ENCODE measurements at regions not wholly inside any gene's neighbourhood (a gene's known extent, or its start where the extent isn't known, plus 50 kb on each side); places are given as distances from the start of the nearest gene placed in this dataset.
"Not testable (repeated sequence)": the region's sequence is repeated elsewhere in the genome, so short reads cannot be mapped to it uniquely, and the experiment has no call there.

- no peak for DNase-seq
Observed at GRCh38 chr15:93811305-93811704, 420.1 kb upstream of the MCTP2 start.

- no peak for DNase-seq
Observed at GRCh38 chr15:93809516-93809915, 421.8 kb upstream of the MCTP2 start.

GRCh38 chr15:93803421-93804152 is 427.8 kb upstream of the MCTP2 start:
- no peak for DNase-seq

GRCh38 chr15:93801206-93801605 is 430.2 kb upstream of the MCTP2 start:
- no peak for DNase-seq

GRCh38 chr15:93800805-93801204 is 430.6 kb upstream of the MCTP2 start:
- DNase-seq = no peak

- no peak for DNase-seq
Observed at GRCh38 chr15:93789441-93789840, 441.9 kb upstream of the MCTP2 start.

GRCh38 chr15:93780073-93780472 is 451.3 kb upstream of the MCTP2 start:
- DNase-seq = no peak

- DNase-seq = no peak
Observed at GRCh38 chr15:93779341-93779740, 452.0 kb upstream of the MCTP2 start.

GRCh38 chr15:93771196-93772030 is 459.9 kb upstream of the MCTP2 start:
- DNase-seq = no peak

GRCh38 chr15:93770788-93771187 is 460.6 kb upstream of the MCTP2 start:
- DNase-seq = no peak

- no peak for DNase-seq
Observed at GRCh38 chr15:93762036-93762435, 469.3 kb upstream of the MCTP2 start.

GRCh38 chr15:93759629-93760028 is 471.7 kb upstream of the MCTP2 start:
- no peak for DNase-seq

GRCh38 chr15:93758824-93759223 is 472.5 kb upstream of the MCTP2 start:
- DNase-seq = no peak

GRCh38 chr15:93748710-93749109 is 482.7 kb upstream of the MCTP2 start:
- no peak for DNase-seq

- not testable (repeated sequence) for DNase-seq
Observed at GRCh38 chr15:93734976-93735375, 496.4 kb upstream of the MCTP2 start.

GRCh38 chr15:93730724-93731123 is 500.6 kb upstream of the MCTP2 start:
- DNase-seq = no peak

- no peak for DNase-seq
Observed at GRCh38 chr15:93722165-93722564, 509.2 kb upstream of the MCTP2 start.

GRCh38 chr15:93720607-93721006 is 510.8 kb upstream of the MCTP2 start:
- no peak for DNase-seq

GRCh38 chr15:93719921-93720351 is 511.4 kb upstream of the MCTP2 start:
- no peak for DNase-seq

GRCh38 chr15:93716615-93717231 is 514.6 kb upstream of the MCTP2 start:
- no peak for DNase-seq

- DNase-seq = no peak
Observed at GRCh38 chr15:93709708-93710107, 521.7 kb upstream of the MCTP2 start.

GRCh38 chr15:93708724-93709445 is 522.5 kb upstream of the MCTP2 start:
- DNase-seq = no peak

- DNase-seq = no peak
Observed at GRCh38 chr15:93707751-93708150, 523.6 kb upstream of the MCTP2 start.

All from activated T-cell treated with anti-CD3 and anti-CD28 coated beads, Interleukin-2, amount 50 U/mL, for 48 hours (primary cell).